ENCODE measurements at regions not wholly inside any gene's neighbourhood (a gene's known extent, or its start where the extent isn't known, plus 50 kb on each side); places are given as distances from the start of the nearest gene placed in this dataset.

DNA sequence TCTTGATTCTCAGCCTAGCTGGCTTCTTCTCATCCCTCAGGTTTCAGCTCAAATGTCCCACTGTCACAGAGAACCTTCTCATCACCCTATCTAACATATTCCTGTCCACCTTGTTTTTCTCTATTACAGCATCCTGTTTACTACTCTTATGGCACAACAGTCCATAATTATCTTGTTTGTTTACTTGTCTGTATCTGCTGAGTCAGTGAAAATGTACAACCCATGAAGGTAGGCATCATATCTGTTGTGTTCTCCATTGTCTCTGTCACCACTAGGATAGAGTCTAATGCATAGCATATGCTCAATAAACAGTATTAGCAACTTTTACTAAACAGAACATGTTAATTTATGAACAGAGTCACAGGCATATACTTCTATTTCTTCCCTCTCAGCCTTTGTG, 261.7 kb downstream of the ETAA1 start:
- no peak for DNase-seq (ENCODE audit: low spot score)

DNA sequence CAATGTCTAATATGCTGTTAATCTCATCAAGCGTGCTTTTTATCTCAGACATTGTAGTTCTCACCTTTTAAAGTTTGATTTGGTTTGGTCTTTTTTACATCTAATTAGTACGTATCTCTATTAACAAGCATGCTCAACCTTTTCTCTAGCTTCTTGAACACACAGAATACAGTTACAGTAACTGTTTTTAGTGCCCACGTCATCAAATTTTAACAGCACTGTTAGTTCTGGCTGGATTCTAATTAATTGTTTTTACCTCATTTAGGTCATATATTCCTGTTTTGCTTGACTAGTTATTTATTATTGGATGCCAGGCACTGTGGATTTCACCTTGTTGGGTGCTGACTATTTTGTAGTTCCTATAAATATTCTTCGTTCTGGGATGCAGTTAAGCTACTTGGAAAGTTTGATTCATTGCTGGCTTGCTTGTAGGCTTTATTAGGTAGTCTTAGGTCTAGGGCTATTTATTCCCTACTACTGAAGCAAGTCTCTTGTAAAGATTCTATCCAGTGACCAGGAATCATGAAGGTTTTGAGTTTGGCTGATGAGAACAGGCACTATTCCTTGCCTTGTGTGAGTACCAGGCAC, 263.0 kb downstream of the ETAA1 start:
- no peak for DNase-seq (ENCODE audit: low spot score)

DNA sequence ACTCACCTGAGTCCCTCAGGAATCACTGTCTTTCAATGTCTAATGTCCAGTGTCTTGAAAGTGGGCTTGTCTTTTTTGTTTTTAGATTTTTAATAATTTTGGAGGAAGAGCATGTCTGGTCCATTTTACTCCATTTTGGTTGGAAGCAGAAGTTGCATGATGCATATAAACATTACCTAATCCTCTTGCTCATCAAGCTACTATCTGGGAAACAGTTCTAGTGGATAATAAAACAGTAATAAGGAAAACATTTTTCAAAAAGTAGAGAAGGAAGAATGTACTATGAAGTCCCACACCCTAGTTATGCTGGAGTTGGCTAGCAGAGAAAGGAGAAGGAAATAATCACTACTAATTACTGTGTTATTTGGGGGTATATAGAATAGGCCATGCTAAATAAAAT, 263.7 kb downstream of the ETAA1 start:
- DNase-seq (ENCODE audit: low spot score) = no peak

DNA sequence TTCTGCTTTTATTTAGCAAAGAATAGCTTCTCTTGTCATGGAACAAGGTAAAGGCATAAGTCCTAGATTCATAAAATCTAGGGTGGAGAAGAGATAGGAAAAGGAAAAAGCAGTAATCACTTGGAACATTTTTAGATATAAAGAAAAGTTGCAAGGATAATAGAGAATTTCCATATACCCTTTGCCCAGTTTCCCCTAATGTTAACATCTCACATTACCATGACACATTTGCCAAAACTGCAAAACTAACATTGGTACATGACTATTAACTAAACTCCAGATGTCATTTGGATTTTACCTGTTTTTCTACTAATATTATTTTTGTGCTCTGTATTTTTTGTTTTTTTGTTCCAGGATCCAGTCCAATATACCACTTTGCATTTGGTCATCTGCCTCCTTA, 265.1 kb downstream of the ETAA1 start:
- no peak for DNase-seq (ENCODE audit: low spot score)

DNA sequence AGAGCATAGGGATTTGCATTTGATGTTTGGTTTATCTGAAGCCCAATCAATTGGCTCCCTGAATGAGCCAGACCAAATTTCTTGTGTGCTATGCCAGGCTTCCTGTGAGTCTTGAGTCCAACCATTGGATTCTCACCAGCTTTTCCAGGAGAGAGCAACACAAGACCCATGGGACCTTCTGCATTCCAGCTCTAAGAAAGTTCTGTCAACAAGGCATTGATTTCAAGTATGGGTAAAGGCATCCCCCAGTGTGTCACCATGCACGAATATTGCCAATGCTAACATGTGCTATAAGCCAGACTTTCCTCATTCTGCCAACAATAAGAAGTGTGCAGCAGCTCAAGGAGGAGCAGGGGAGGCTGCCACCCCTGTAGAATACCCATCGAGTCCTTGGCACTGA, 266.6 kb downstream of the ETAA1 start:
- DNase-seq (ENCODE audit: low spot score) = no peak

DNA sequence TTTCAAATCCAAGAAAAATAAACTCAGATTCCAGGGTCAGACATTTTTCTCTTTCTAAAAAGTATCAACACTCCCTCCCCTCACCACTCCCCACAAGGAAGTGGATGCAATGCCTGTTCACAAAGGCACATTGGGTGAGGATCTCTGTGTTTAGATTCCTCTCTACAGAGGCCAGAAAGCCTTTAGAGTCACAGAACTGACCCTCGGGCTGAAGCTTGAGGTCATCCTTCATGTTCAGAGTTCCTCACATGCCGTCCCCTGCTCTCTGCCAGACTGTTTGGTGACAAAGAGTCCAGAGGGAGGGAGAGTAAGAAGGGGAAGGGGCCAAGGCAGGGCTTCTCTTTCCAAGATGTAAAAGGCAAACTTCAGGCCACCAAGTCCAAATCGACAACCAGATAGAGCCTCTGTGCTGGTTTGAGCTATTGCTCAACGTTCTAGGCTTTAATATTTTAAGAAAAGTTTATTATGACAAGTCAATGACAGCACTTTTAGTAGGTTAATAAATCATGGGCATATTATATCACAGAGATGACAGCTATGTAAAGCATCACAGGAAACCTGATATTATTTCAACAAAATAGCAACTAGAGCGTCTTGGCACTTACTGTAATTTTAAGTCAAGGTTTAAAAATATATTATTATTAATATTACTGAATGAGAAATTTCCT, 269.4 kb downstream of the ETAA1 start:
- DNase-seq (ENCODE audit: low spot score) = peak; percentile 56

DNA sequence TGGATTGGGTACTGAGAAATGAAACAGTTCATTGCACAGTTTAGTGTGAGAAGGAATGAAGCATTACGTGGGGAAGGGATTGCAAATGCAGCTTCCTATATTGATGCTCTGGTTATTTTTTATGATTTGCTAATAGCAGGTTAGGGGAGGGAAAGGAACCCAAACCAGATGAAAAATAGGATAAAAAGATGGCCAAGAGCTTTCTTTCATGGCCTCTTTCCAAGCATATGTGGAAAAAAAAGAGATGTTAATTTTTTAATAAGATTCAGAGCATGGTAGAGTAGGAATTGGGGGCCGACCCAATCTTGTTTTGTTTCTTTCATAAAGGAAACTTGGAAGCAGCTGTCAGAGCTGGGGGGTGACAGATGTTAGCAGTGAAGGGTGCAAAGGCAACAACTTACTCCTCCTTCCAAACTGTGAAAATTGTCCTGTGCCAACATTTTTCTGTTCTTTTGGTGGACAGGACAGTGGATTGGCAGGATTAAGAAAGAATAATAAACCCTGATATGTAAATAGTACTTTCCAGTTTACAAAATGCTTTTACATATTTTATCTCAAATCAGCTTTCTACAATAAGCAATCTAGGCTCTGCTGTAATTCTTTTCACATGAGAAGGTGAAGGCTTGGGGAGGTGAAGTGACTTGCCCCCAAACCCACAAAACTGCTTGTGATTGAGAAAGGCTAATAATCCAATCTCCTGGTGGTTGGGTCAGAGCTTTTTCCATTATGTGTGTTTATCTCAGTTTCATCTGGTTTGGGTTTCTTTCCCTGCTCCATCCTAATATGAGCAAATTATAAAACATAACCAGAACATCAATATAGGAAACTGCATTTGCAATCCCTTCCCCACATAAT, 270.1 kb downstream of the ETAA1 start:
- no peak for DNase-seq (ENCODE audit: low spot score)

DNA sequence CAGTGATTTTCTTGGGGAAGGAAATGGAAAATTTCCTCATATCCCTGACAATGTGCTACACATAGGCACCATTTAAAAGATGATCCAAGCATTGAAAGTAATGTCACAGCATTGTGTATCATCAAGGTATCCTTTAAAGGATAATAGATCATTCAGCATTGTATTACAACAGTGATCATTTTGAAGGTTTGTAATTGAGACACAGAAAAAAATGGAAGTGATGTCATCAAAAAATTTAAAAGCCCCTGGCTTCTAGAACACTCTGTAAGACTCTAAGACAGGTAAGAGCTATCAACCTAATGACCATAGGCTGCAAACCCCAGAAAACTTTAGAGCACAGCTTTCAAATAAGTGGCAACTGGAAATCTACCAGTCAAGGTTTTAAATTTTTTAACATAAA, 271.4 kb downstream of the ETAA1 start:
- no peak for DNase-seq (ENCODE audit: low spot score)

DNA sequence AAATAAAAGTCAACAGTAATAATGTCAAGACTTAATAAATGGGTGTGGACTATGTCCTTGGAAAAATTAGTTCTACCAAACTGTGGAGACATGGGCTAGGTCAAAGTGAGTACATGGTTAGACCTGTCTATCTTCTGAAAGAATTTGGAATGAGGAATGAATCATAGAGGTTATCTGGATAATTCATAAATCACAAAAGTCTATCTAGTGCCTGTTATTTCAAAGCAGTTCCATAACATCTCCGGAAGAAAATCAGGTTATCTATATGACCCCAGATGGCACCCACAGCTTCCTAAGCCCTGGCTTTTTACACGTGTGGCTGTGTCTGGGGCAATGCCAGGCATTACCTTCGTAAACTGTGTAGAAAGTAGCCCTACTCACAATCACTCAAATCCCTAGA, 272.0 kb downstream of the ETAA1 start:
- no peak for DNase-seq (ENCODE audit: low spot score)

DNA sequence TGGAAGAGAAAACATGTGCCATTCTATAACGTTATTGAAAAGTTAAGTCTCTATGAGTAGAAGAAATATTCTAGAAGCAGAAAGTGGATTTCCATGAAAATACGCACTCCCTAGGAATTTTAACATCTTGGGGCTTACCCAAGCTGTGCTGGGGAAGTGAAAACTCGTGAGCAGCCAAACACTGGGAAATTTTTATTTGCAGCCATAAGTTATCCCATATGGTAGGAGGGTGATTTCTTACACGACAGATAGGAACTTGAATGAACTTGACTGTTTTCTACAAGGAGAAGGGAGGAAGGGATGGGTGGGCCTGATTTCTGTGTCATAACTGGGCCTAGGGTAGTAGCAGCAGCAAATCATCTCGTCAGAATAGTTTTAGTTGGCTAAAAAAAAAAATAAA, 272.6 kb downstream of the ETAA1 start:
- DNase-seq (ENCODE audit: low spot score) = no peak

DNA sequence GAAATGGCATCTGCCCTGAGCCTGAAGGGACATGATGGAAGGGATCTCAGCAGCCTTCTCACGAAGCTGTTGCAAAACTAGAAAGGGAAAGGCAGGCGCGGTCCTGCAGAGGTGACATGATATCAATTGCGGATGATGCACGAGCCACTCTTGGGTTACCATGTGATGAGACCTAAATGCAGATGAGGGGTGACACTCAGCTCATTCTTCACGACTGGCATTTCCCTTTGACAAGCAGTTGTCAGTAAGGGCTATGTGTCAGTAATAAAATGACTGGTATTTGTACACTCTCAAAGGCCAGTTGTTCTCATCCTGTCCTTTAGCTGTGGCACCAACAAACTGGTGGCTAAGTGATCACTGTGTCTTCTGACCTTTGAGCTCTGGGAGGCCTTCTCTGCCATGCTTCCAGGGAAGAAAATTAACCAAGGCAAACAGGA, 273.6 kb downstream of the ETAA1 start:
- DNase-seq (ENCODE audit: low spot score) = no peak

DNA sequence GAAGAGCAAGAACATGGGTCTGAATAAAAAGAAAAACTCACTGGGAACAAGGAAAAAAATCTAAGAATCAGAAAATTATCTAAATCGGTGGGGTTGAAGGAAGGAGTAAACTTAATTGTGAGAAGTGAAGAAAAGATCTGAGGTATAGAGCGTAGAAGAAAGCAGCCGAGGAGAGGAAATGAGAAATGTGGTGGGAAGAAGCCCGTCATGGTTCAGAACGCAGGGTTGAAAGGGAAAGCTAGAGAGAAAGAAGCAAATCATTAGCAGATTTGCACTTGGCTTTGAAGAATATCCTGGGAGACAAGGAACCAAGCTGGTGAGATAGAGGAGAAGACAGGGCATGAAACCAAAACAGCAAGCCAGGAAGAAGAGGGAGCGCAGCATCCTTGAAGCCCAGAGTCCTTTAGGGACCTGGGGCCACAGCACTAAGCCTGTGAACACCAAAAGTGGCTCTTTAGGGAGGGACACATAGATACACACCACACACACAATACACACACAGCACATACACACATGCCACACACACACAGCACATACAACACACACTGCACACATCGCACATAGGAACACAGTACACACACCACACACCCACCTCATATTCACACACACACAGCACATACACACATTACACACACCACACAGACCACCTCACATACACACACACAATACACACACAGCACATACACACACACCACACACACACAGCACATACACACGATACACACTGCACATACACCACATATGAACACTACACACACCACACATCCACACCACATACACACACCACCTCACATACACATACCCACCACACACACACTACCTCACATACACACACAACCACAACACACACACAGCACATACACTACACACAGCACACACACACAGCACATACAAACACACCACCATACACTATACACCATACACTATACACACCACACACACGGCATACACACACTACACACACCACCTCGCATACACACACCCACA, 274.6 kb downstream of the ETAA1 start:
- no peak for DNase-seq (ENCODE audit: low spot score)

DNA sequence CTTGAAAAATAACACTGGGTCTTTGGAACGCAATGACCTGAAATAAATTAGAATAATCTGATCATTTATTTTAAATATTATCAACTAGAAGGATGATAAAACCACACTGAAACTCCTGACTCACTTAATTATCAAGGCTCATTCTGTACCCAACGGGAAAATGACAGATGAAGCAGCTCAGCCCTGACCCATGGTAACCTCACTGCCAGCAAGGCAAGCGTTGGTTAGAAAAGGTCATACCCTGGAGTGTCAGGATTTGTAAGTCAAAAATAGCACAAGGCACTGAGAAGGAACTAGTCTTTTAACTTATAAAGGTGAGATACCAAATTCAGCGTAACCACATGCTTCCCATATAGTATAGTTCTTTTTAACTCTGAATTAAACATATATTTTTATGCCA, 277.5 kb downstream of the ETAA1 start:
- DNase-seq (ENCODE audit: low spot score) = no peak

DNA sequence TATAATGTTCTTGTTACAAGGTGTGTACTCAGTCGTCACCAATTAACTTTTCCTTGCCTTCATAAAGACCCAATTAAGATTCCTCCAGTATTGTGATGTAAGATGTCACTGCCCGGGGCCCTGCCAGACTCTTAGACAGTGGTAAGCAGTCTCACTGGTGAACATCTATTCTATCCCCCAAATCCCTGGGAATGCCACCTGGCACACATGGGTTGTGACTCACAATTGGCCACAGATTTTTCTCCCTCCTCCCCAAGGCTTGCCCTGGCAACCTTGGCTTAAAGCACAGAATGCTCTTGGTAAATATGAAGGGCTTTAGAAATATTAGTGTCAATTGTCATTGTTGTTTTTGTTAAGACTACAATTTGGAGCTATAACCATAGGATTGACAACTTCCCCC, 287.9 kb downstream of the ETAA1 start:
- DNase-seq (ENCODE audit: low spot score) = no peak

DNA sequence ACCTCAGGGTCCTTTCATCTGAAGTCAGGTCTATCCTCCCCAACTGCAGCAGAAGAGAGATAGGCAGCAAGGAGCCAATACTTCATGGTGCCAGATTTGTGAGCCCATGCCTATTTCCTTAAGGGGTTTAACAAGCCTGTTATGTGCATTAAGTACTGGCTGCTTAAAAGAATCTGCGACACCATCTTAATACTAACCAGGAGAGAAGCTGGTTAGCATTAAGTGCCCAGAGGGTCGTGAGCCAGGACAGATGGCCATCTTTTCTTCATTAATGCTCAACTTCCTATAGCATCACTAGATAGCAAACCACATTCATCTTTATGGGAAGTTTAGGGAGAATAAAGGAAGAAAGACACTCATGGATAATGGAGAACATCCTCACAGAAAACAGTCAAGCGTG, 289.1 kb downstream of the ETAA1 start:
- DNase-seq (ENCODE audit: low spot score) = no peak

DNA sequence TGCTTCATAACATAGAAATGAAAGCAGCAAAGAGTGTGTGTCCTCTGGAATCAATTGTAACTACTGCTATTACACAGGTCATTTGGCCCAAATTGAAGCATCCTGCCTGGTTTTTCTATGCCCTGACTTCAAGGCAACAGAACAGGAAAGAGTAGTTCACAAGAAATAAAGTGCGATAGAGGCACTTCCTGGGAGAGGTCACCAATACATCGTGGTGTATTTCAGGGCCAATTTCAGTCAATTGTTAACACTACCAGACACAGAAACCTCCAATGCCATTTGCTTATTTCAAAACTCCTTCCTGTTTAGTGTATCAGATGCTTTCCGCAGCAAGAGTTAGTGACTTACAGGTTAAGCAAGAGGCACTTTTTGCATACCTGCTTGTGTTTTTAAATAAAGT, 292.1 kb downstream of the ETAA1 start:
- DNase-seq (ENCODE audit: low spot score) = no peak

DNA sequence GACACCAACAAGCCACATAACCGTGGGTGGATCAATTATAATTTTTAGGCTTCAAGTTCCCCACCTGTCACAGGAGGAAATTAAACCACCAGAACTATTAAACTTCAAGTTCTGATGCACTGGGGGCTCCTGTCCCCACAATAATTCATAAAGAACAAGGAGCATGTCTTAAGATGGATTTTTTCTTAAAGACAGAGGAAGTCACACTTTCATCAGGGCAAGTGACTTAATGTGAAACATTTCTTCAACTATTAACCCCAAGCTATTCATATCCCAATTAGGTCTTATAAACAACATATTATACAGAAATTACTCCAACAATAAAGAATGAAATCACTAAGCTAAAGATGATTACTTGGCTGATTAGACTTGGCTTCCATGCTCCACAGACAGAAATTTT, 292.5 kb downstream of the ETAA1 start:
- no peak for DNase-seq (ENCODE audit: low spot score)

DNA sequence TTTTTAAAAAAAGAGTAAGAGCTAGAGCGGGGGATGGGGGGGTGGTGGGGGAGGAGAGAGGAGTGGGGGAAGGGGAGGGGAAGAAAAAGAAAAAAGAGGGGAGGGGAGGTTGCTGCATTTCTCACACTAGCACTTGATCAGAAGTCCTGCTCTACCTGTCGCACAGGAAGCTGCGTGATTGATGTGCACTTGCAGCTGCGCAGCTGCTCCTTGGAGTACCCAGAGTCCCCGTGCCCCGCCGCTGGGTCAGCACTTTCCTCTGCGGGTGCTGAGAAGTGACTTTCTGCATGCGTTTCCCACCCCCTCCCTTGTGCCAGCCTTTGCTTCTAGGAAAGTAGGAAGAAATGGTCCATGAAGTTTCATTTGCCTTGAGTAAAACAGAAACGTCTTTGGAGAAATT, 297.3 kb downstream of the ETAA1 start:
- DNase-seq (ENCODE audit: low spot score) = no peak

DNA sequence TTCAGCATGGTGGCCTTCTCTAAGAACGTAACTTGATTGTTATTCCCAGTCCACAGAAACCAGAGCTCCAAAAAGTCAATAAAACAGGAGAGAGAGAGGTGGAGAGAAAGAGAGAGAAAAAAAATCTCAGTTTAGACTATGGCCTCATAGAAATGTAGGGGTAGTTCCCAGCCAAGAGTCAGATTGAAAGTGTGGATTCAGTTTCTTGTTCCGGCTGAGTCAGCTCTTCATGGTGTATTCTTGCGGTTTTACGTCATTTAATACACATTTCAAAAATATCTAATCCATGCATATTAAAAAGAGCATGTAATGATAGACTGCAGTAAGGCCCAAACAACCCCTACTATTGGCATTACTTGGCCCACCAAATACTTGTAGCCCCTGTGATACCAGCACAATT, 303.9 kb downstream of the ETAA1 start:
- DNase-seq (ENCODE audit: low spot score) = no peak

DNA sequence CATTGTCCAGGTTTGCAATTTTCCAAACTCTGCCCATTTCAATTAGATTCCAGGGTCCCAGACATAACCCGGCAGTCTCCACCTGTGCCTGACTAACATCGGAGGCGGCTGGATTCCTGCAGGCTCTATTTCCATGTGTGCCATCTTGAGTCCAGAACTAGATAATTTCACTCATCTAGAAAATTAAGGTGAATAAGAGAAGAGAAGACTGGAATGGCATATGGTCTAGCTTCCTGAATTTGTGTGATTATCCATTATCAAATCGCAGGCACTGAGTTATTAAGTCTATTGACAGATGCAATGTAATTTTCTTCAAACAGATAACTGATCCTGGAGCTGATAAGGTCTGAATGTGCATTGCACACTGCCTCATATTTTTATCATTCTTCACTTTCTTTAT, 305.2 kb downstream of the ETAA1 start:
- no peak for DNase-seq (ENCODE audit: low spot score)

DNA sequence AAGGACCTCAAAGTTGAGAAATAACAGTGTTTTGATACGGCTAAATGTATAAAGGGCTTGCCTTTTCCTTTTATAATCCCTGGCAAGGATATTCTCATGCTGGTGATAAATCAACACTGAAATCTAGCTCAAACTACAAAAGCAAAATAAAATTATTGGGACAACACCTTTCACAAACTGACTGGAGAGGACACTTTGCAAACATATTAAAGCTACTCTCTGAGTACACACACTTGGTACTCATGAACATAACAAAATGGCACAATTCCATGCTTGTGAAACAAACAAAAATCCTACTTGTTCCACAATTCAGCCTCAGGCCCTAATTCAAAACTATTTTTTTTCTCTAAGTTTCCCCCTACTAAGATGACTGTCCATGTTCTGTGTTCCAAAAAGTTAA, 305.8 kb downstream of the ETAA1 start:
- no peak for DNase-seq (ENCODE audit: low spot score)

DNA sequence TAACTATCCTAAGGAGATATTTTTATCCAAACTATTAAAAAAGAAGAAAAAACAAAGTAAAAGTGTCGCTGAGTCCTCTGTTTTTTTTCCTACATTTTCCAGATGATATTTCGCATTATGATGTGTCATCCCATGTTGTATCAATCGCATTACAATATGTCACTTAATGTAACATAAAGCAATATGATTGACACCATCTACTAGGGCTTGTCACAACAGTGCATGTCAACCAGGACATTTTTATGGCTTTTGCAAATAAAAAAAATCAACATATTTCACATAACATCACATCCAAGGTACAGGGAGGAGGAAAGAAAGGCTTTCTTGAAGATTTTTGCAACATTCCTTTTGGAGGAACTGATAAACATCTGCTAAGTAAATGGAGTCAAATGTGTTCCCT, 308.9 kb downstream of the ETAA1 start:
- DNase-seq (ENCODE audit: low spot score) = no peak
